Islet of Langerhans (tissue), 1 donor: ENCODE measurements at regions not wholly inside any gene's neighbourhood (a gene's known extent, or its start where the extent isn't known, plus 50 kb on each side); places are given as distances from the start of the nearest gene placed in this dataset.
"Not testable (repeated sequence)": the region's sequence is repeated elsewhere in the genome, so short reads cannot be mapped to it uniquely, and the experiment has no call there.

Source experiments
- FAIRE-seq: peaks from one replicate; lab custom pipeline; 2011; peaks lifted over from hg19 to GRCh38; lab: Jason Lieb, UNC

GRCh38 chr7:101712652-101713051, 83.6 kb upstream of the MYL10 start:
- no peak for FAIRE-seq

GRCh38 chr7:101714097-101714496, 85.0 kb upstream of the MYL10 start:
- FAIRE-seq: no peak

- peak; percentile 41 for FAIRE-seq
These were observed 88.7 kb upstream of the MYL10 start for GRCh38 chr7:101717628-101718357.

- no peak for FAIRE-seq
These were observed 89.4 kb upstream of the MYL10 start for GRCh38 chr7:101718363-101719122.

GRCh38 chr7:101719123-101719470, 90.0 kb upstream of the MYL10 start:
- no peak for FAIRE-seq

- FAIRE-seq: no peak
These were observed 91.2 kb upstream of the MYL10 start for GRCh38 chr7:101720324-101720723.

- FAIRE-seq: no peak
These were observed 93.2 kb upstream of the MYL10 start for GRCh38 chr7:101722247-101722646.

- no peak for FAIRE-seq
These were observed 93.6 kb upstream of the CUX1 start for GRCh38 chr7:101723835-101724234.

GRCh38 chr7:101724957-101725356, 92.5 kb upstream of the CUX1 start:
- no peak for FAIRE-seq

- no peak for FAIRE-seq
These were observed 91.5 kb upstream of the CUX1 start for GRCh38 chr7:101725921-101726320.

- FAIRE-seq: no peak
These were observed 90.2 kb upstream of the CUX1 start for GRCh38 chr7:101727184-101727583.

- FAIRE-seq: no peak
These were observed 89.3 kb upstream of the CUX1 start for GRCh38 chr7:101728128-101728527.

GRCh38 chr7:101728873-101729240, 88.6 kb upstream of the CUX1 start:
- FAIRE-seq: not testable (repeated sequence)

GRCh38 chr7:101729241-101729883, 88.1 kb upstream of the CUX1 start:
- no peak for FAIRE-seq

GRCh38 chr7:101731502-101732084, 85.8 kb upstream of the CUX1 start:
- no peak for FAIRE-seq

GRCh38 chr7:101733713-101734475, 83.5 kb upstream of the CUX1 start:
- FAIRE-seq: no peak

- FAIRE-seq: no peak
These were observed 81.3 kb upstream of the CUX1 start for GRCh38 chr7:101736084-101736483.

- no peak for FAIRE-seq
These were observed 77.5 kb upstream of the CUX1 start for GRCh38 chr7:101739775-101740398.

- no peak for FAIRE-seq
These were observed 76.3 kb upstream of the CUX1 start for GRCh38 chr7:101740981-101741725.

- FAIRE-seq: no peak
These were observed 74.0 kb upstream of the CUX1 start for GRCh38 chr7:101743241-101743994.
